Body of pancreas (tissue), 4 donors: ENCODE measurements at regions not wholly inside any gene's neighbourhood (a gene's known extent, or its start where the extent isn't known, plus 50 kb on each side); places are given as distances from the start of the nearest gene placed in this dataset.

Experiments used
- ATAC-seq: fragments of 150-250 bp; one replicate; pipeline ENCODE4 v1.9.1; 2016
- DNase-seq, 4 donors: peaks; one replicate each; pipeline ENCODE4 v3.0.0-alpha.2; 2019
- H3K27ac ChIP-seq, 4 donors: fragments of 200-600 bp; sonication (generic); 1 replicate in 3 of 4; 2 replicates in 1 of 4; pipeline versions ENCODE4 v1.5.1 to v1.6.1; 2016 to 2019; ENCODE audit warnings: mild to moderate bottlenecking in 1 of 4, mixed read lengths in 1 of 4, moderate library complexity in 1 of 4
- H3K27me3 ChIP-seq, 2 donors: fragments of 200-600 bp; sonication (generic); one replicate each; pipeline ENCODE4 v1.6.0; 2016; ENCODE audit warnings: mild to moderate bottlenecking in 1 of 2
- H3K36me3 ChIP-seq, 2 donors: fragments of 200-600 bp; sonication (generic); replicated peaks in 1 of 2; 2 replicates each; pipeline ENCODE4 v1.5.1; 2016; ENCODE audit warnings: low read depth in 2 of 2; ENCODE audit not compliant: insufficient read depth in 1 of 2
- H3K4me1 ChIP-seq: fragments of 200-600 bp; sonication (generic); one replicate; pipeline ENCODE4 v1.6.0; 2016
- H3K4me3 ChIP-seq, 2 donors: fragments of 200-600 bp; sonication (generic); 1 replicate in 1 of 2; 2 replicates in 1 of 2; pipeline ENCODE4 v1.5.1; 2016 to 2019
- H3K9me3 ChIP-seq, 3 donors: fragments of 200-600 bp; sonication (generic); 1 replicate in 2 of 3; 2 replicates in 1 of 3; pipeline ENCODE4 v1.5.1; 2016
- CTCF ChIP-seq, 7 experiments: fragments of 450-650 bp in 4 of 7; fragments of 200-600 bp in 3 of 7; sonication (generic) in 3 of 7; IDR thresholded peaks; one replicate each; pipeline ENCODE4 v1.5.1; 2016 to 2019; ENCODE audit warnings: antibody characterized with exemption in 7 of 7
- POLR2A ChIP-seq, 3 donors: fragments of 450-650 bp; IDR thresholded peaks; one replicate each; pipeline ENCODE4 v1.6.1; 2016; ENCODE audit warnings: antibody characterized with exemption in 3 of 3, mild to moderate bottlenecking in 2 of 3
- WGBS, 2 donors: methylation state at CpG; one replicate each; pipeline ENCODE4 v1.1.5; 2017; 5-methylcytosine and 5-hydroxymethylcytosine counted together
- intact Hi-C: fragments of 100-400 bp; cut with DNase I; formaldehyde crosslinking; loops from one replicate; pipeline ENCODE4 v1.15.1; 2023

DNA sequence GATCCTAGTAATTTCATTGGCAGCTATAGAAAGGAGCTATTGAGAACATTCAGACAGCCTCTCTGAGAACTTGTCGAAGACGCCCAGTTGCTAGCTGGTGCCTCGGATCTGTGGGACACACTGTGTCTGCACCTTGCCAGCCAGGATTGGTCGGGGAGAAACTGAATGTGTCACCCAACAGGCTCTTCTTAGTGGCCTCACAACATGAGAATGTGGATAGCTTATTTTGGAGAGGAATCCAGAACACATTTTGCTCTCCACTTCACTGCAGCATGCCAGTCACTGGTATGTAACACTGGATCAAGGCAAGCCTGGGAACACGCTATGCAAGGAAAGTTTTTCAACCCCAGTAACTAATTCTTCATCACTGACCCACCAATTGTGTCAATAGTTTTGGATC lies 89.5 kb upstream of the TRPC3 start:
- Histone ChIP-seq H3K27ac (no peak overlapping the region), H3K27me3 (no peaks in the 10 kb centered on the region), H3K36me3 (no peaks in the 10 kb centered on the region), H3K9me3 (no peaks in the 10 kb centered on the region), H3K4me1 (no peaks in the 10 kb centered on the region), H3K4me3 (no peak overlapping the region)
- DNase-seq (no peak), ATAC-seq (no peak)
- intact Hi-C loops: no loop called here
- WGBS, 2 donors: 62 to 79% methylated on average over 4 to 5 of the region's 5 CpGs
- TF ChIP-seq CTCF (IDR thresholded peaks at IDR 0.05) (no peak), POLR2A (IDR thresholded peaks at IDR 0.05) (no peak)

DNA sequence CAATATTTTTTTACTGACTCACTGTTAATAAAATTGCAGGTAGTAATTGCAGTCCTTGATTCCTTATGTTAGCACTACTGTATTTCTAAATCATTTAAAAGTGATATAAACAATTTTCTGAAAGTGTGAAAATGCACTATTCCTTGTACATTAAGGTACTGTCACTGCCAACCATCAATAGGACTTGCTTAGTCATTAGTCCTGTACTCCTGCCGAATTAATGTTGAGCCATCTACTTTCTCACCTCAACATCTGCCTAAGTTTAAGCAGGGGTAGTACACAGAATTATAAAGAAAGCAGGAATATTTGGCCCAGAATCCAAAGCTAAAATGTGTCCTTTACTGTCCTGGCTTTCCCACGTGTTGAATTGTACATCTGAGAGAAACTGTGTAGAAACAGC lies 87.0 kb upstream of the TRPC3 start:
- TF ChIP-seq CTCF (IDR thresholded peaks at IDR 0.05) (no peak), POLR2A (IDR thresholded peaks at IDR 0.05) (no peak)
- ATAC-seq (no peak), DNase-seq (no peak)
- Histone ChIP-seq H3K27ac (no peak overlapping the region), H3K9me3 (no peaks in the 10 kb centered on the region), H3K36me3 (no peaks in the 10 kb centered on the region), H3K4me1 (no peaks in the 10 kb centered on the region), H3K27me3 (no peaks in the 10 kb centered on the region), H3K4me3 (no peak overlapping the region)
- intact Hi-C loops: no loop called here
- 0 to 5% methylated on average over 2 of the region's 2 CpGs for WGBS, 2 donors

DNA sequence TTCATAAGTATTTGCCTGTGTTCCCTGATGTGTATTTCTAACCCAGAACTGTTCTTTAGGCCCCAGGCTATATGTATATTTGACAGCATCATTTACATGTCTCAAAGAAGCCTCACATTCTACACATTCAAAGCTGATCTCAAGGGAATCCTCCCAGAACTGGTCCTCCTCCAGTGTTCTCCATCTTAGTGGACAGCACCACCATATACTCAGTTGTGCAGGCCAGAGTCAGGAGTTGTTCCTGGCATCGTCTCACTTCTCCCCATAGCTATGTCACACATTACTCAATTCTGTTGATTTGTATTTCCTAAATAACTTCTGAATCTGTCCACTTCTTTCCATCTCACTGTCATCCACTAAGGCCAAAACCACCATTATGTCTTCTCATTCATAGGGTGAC lies 82.8 kb upstream of the TRPC3 start:
- Histone ChIP-seq H3K36me3 (no peaks in the 10 kb centered on the region), H3K27me3 (no peaks in the 10 kb centered on the region), H3K27ac (no peak overlapping the region), H3K4me1 (no peaks in the 10 kb centered on the region), H3K4me3 (no peak overlapping the region), H3K9me3 (no peaks in the 10 kb centered on the region)
- DNase-seq: no peak
- intact Hi-C loops: no loop called here
- 40 to 50% methylated on average over 1 of the region's 1 CpG for WGBS, 2 donors
- ATAC-seq: no peak
- TF ChIP-seq CTCF (IDR thresholded peaks at IDR 0.05): no peak

DNA sequence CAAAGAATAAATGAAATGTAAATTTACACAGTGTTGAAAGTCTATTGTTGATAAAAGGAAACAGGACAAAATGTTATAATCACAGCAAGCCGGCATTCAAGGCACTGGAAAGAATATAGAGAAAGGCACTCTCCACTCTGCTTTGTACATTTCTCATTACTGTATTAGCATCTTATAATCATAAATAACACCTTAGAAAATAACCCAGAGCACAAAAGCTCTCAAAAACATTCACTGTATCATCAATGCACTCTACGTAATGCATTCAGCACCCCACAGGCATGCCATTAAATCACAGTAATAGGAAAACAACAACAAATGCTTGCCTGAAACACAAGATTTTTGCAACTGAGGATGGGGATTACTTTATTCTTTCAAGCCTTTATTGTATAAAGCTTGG lies 75.3 kb upstream of the TRPC3 start:
- TF ChIP-seq POLR2A (IDR thresholded peaks at IDR 0.05): no peak
- TF ChIP-seq CTCF (IDR thresholded peaks at IDR 0.05): no peak
- intact Hi-C loops: no loop called here
- WGBS, 2 donors: 63 to 65% methylated on average over 2 of the region's 2 CpGs
- Histone ChIP-seq H3K27me3 (no peaks in the 10 kb centered on the region), H3K27ac (no peak overlapping the region), H3K4me1 (no peaks in the 10 kb centered on the region), H3K9me3 (no peaks in the 10 kb centered on the region), H3K4me3 (no peak overlapping the region), H3K36me3 (no peaks in the 10 kb centered on the region)
- DNase-seq (no peak), ATAC-seq (no peak)

- H3K9me3 ChIP-seq: no peaks in the 10 kb centered on the region
- WGBS, 2 donors: 11 to 22% methylated on average over 2 of the region's 2 CpGs
- H3K27ac ChIP-seq: no peak overlapping the region
- no peak for ATAC-seq
- no peaks in the 10 kb centered on the region for H3K4me1 ChIP-seq
- no peak for DNase-seq
- H3K4me3 ChIP-seq: no peak overlapping the region
- H3K36me3 ChIP-seq: no peaks in the 10 kb centered on the region
- H3K27me3 ChIP-seq: no peaks in the 10 kb centered on the region
- no peak for TF ChIP-seq POLR2A (IDR thresholded peaks at IDR 0.05)
- TF ChIP-seq CTCF (IDR thresholded peaks at IDR 0.05): no peak
- intact Hi-C loops: no loop called here
These were observed 65.4 kb upstream of the TRPC3 start for GRCh38 chr4:122017296-122017695.
